ENCODE measurements at regions not wholly inside any gene's neighbourhood (a gene's known extent, or its start where the extent isn't known, plus 50 kb on each side); places are given as distances from the start of the nearest gene placed in this dataset.

- POLR2A ChIA-PET = no interaction called here
- CTCF ChIA-PET = no interaction called here
- no peak for TF ChIP-seq CTCF (IDR thresholded peaks at IDR 0.05; ENCODE audit: control extremely low read depth, extremely low read depth, low read depth, missing control alignments)
- DNase-seq (ENCODE audit: extremely low spot score) = no peak
Measured at GRCh38 chr17:51347851-51348584, 87.7 kb downstream of the UTP18 start.

- DNase-seq (ENCODE audit: extremely low spot score) = no peak
- no peak for TF ChIP-seq CTCF (IDR thresholded peaks at IDR 0.05; ENCODE audit: control extremely low read depth, extremely low read depth, low read depth, missing control alignments)
- ChIA-PET CTCF (interaction anchor here (0.7 to 1.3 kb wide), 2 partner anchors 12 to 30 kb away, joined by 3 to 4 read pairs; no protein-coding TSS in a partner anchor), POLR2A (no interaction called here)
Measured at GRCh38 chr17:51351080-51351479, 90.7 kb downstream of the UTP18 start.

- CTCF ChIA-PET = interaction anchor here (0.7 to 1.3 kb wide), 2 partner anchors 13 to 29 kb away, joined by 3 to 4 read pairs; no protein-coding TSS in a partner anchor
Measured at GRCh38 chr17:51351890-51352289, 91.5 kb downstream of the UTP18 start.

GRCh38 chr17:51352798-51353197, 92.5 kb downstream of the UTP18 start:
- ChIA-PET CTCF (no interaction called here), POLR2A (no interaction called here)
- TF ChIP-seq CTCF (IDR thresholded peaks at IDR 0.05; ENCODE audit: control extremely low read depth, extremely low read depth, low read depth, missing control alignments) = no peak
- DNase-seq (ENCODE audit: extremely low spot score) = no peak

More at GRCh38 chr17:51351890-51352289, 91.5 kb downstream of the UTP18 start:
- POLR2A ChIA-PET = no interaction called here
- no peak for TF ChIP-seq CTCF (IDR thresholded peaks at IDR 0.05; ENCODE audit: control extremely low read depth, extremely low read depth, low read depth, missing control alignments)
- DNase-seq (ENCODE audit: extremely low spot score) = no peak

GRCh38 chr17:51353296-51353695, 93.0 kb downstream of the UTP18 start:
- TF ChIP-seq CTCF (IDR thresholded peaks at IDR 0.05; ENCODE audit: control extremely low read depth, extremely low read depth, low read depth, missing control alignments) = no peak
- CTCF ChIA-PET = interaction anchor here (1.7 kb wide), 1 partner anchor 30 kb away, joined by 3 read pairs; no protein-coding TSS in a partner anchor
- DNase-seq (ENCODE audit: extremely low spot score) = no peak
- POLR2A ChIA-PET = no interaction called here

- ChIA-PET CTCF (interaction anchor here (1.7 kb wide), 1 partner anchor 32 kb away, joined by 3 read pairs; no protein-coding TSS in a partner anchor), POLR2A (no interaction called here)
- DNase-seq (ENCODE audit: extremely low spot score) = no peak
- TF ChIP-seq CTCF (IDR thresholded peaks at IDR 0.05; ENCODE audit: control extremely low read depth, extremely low read depth, low read depth, missing control alignments) = no peak
Measured at GRCh38 chr17:51354936-51355335, 94.6 kb downstream of the UTP18 start.

Measured in GM10248 (cell line).